GM12872 (cell line): ENCODE measurements at regions not wholly inside any gene's neighbourhood (a gene's known extent, or its start where the extent isn't known, plus 50 kb on each side); places are given as distances from the start of the nearest gene placed in this dataset.

Experiments used
- CTCF ChIP-seq: IDR thresholded peaks from 3 replicates; pipeline ENCODE4 v1.5.1; 2011; ENCODE audit warnings: low read depth, mild to moderate bottlenecking, low read length, moderate library complexity; ENCODE audit not compliant: insufficient read depth

- TF ChIP-seq CTCF: no peak
These were observed 56.2 kb upstream of the TMEFF2 start for GRCh38 chr2:192250961-192251360.

- TF ChIP-seq CTCF: no peak
These were observed 52.7 kb upstream of the TMEFF2 start for GRCh38 chr2:192247456-192247855.

GRCh38 chr2:192246297-192246696 is 51.6 kb upstream of the TMEFF2 start:
- no peak for TF ChIP-seq CTCF

GRCh38 chr2:192245329-192245728 is 50.6 kb upstream of the TMEFF2 start:
- TF ChIP-seq CTCF: no peak
